IMR-90 (cell line): ENCODE measurements at regions not wholly inside any gene's neighbourhood (a gene's known extent, or its start where the extent isn't known, plus 50 kb on each side); places are given as distances from the start of the nearest gene placed in this dataset.

Experiments used
- BHLHE40 ChIP-seq: fragments of 150-350 bp; IDR thresholded peaks from 2 replicates; pipeline ENCODE4 v1.6.1; 2016; ENCODE audit warnings: mild to moderate bottlenecking, low read depth, low read length
- CEBPB ChIP-seq: IDR thresholded peaks from 2 replicates; pipeline ENCODE4 v1.6.1; 2012; ENCODE audit warnings: low read depth, low read length, improper control_type of control experiment
- FOS ChIP-seq: fragments of 150-350 bp; IDR thresholded peaks from 2 replicates; pipeline ENCODE4 v1.6.1; 2016; ENCODE audit warnings: low read depth, low read length
- MXI1 ChIP-seq: IDR thresholded peaks from 2 replicates; pipeline ENCODE4 v1.6.1; 2012; ENCODE audit warnings: low read depth, mild to moderate bottlenecking, low read length, moderate library complexity, borderline replicate concordance
- POLR2A ChIP-seq: IDR thresholded peaks from 2 replicates; pipeline ENCODE4 v1.6.1; 2012; ENCODE audit warnings: mild to moderate bottlenecking, low read depth, low read length
- RFX5 ChIP-seq: IDR thresholded peaks from 2 replicates; pipeline ENCODE4 v1.8.0; 2012; ENCODE audit warnings: low read depth, mild to moderate bottlenecking, low read length, moderate library complexity
- SMC3 ChIP-seq: fragments of 150-350 bp; IDR thresholded peaks from 2 replicates; pipeline ENCODE4 v1.6.1; 2016; ENCODE audit warnings: low read depth, mild to moderate bottlenecking, antibody characterized with exemption, low read length, moderate library complexity
- TF ChIP-seq, protein P1 (sequence below): conservative IDR thresholded peaks from 2 replicates; pipeline ENCODE4 v1.5.1; 2012; ENCODE audit warnings: mild to moderate bottlenecking, low read depth, low read length, improper control_type of control experiment

DNA sequence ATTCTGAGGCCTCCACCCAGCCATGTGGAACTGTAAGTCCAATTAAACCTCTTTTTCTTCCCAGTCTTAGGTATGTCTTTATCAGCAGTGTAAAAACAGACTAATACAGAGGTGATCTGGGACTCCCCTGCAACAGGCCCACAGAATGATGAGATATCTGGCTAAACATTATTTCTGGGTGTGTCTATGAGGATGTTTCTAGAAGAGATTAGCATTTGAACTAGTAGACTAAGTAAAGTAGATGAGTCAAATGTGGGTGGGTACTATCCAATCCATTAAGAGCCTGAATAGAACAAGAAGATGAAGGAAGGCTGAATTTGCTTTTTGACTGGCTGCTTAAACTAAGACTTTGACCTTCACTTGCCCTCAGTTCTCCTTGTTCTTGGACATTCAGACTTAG is 396.5 kb upstream of the LRRC7 start:
- TF ChIP-seq POLR2A (no peak), FOS (no peak), MXI1 (no peak), CEBPB (no peak), BHLHE40 (no peak), RFX5 (no peak), SMC3 (no peak)
- TF ChIP-seq, protein P1, sequence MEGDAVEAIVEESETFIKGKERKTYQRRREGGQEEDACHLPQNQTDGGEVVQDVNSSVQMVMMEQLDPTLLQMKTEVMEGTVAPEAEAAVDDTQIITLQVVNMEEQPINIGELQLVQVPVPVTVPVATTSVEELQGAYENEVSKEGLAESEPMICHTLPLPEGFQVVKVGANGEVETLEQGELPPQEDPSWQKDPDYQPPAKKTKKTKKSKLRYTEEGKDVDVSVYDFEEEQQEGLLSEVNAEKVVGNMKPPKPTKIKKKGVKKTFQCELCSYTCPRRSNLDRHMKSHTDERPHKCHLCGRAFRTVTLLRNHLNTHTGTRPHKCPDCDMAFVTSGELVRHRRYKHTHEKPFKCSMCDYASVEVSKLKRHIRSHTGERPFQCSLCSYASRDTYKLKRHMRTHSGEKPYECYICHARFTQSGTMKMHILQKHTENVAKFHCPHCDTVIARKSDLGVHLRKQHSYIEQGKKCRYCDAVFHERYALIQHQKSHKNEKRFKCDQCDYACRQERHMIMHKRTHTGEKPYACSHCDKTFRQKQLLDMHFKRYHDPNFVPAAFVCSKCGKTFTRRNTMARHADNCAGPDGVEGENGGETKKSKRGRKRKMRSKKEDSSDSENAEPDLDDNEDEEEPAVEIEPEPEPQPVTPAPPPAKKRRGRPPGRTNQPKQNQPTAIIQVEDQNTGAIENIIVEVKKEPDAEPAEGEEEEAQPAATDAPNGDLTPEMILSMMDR: no peak
